Activated CD4-positive, alpha-beta T cell treated with anti-CD3 and anti-CD28 coated beads, Interleukin-2, amount 50 U/mL, for 16 hours (primary cell): ENCODE measurements at regions not wholly inside any gene's neighbourhood (a gene's known extent, or its start where the extent isn't known, plus 50 kb on each side); places are given as distances from the start of the nearest gene placed in this dataset.
"Not testable (repeated sequence)": the region's sequence is repeated elsewhere in the genome, so short reads cannot be mapped to it uniquely, and the experiment has no call there.

Experiments used
- DNase-seq: peaks from one replicate; pipeline ENCODE4 v3.0.0-alpha.2; 2020

- DNase-seq, result no peak
These were observed 500.6 kb upstream of the ID4 start for GRCh38 chr6:19336579-19336978.

- DNase-seq, result no peak
These were observed 500.1 kb upstream of the ID4 start for GRCh38 chr6:19337101-19337500.

DNA sequence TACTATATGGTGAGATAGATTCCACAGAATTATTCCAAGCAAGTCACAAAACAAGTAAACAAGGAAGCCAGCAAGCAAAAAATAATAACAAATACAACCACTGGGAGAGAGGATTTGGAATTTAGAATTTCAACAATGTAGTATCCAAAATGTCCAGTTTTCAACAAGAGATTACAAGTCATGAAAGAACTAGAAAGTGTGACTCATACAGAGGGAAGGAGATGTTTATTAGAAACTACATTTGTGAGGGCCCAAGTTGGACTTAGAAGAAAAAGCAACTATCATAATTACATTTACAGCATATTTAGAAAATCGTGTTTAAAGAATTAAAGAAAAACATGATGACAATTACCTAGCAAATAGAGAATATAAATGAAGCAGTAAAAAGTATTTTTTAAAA is 494.6 kb upstream of the ID4 start:
- no peak for DNase-seq

DNA sequence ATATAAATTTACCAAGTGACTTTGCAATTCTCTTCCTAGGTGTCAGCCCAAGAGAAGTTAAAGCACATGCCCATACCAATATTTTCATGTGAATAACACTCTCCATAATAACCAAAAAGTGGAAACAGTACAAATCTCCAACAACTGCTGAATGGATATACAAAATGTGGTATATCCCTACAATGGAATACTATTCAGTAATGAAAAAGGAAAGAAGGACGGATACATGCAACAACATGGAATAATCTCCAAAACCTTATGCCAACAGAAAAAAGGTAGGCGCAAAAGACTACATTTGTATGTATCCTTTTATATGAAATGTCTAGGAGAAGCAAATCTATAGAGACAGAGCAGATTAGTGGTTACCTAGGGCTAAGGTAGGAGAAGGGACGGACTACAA is 487.7 kb upstream of the ID4 start:
- DNase-seq, result no peak

GRCh38 chr6:19354181-19354580 is 483.0 kb upstream of the ID4 start:
- no peak for DNase-seq

DNA sequence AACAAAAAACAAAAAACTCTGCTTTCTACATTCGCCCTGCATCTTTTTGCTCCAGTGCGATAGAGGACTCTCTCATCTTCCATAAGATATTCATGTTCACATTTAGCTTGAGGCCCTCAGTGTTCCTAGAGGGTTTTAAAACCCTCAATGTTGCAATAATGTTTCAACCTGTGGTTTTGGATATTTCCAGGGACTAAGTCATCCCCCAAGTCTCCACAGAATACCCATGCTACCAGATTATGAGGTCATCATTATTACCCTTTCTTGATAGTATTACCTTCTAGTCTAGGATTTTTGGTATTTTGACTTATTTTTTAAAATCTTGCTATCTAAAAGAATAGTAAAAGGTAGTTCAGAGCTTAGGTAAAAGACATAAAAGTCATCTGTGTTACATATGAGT is 480.5 kb upstream of the ID4 start:
- no peak for DNase-seq

GRCh38 chr6:19362396-19362795 is 474.8 kb upstream of the ID4 start:
- DNase-seq, result no peak

- DNase-seq, result no peak
These were observed 468.7 kb upstream of the ID4 start for GRCh38 chr6:19368511-19368910.

- DNase-seq, result no peak
These were observed 467.4 kb upstream of the ID4 start for GRCh38 chr6:19369785-19370184.

DNA sequence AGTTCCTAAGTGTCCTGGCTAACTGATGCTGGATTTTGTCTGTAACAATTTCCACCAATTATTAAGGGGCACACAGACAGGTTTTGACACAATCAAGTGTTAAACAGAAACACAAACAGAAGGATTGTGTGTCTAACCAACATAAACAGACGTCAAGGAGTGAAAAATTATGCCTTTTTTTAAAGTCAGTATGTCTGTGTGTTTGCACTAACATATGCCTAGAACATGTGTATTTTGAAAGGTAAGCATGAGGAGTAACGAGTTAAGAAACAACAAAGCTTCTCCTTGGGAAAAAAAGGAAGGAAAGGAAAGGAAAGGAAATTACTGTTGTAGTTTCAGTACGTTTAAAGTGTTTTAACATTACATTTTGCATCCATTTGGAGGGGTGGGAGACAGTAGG is 466.3 kb upstream of the ID4 start:
- DNase-seq, result no peak

DNA sequence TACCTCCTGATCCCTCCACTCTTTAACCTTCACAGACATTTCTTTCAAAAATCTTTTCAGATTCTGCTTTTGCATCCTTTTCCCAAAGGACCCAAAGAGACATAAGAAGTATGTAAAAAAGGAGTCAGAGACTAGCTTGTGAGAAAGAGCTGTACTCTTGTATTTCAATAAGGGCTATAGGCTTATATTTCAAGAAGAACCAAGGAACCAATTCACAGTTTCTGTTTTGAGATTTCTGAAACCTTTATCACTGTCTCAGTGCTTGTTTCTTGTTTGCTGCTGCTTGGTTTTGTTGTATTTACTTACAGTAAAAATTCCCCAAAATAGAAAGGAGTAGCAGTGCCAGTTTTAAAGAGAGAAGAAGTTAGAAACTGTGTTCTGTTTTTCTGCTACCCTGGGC is 461.6 kb upstream of the ID4 start:
- DNase-seq, result no peak

DNA sequence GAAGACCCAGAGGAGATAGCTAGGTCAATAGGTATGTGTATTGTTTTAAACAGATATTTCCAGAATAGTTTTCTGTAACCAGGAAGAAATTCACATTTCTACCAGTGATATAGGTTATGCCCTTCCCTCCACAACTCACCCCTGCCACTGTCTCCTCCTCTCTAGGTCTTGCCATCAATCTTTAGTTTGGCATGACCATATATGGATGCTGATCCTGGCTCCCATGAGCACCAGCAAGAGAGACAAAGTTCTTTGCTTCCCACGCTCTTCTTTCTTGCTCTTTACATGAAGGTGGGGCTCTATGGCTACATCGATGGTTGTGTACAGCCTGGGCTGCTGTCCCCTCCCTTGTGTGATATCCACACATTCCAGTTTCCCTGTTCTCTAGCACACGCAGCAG is 459.4 kb upstream of the ID4 start:
- DNase-seq, result no peak

- DNase-seq, result no peak
These were observed 456.9 kb upstream of the ID4 start for GRCh38 chr6:19380293-19380692.

DNA sequence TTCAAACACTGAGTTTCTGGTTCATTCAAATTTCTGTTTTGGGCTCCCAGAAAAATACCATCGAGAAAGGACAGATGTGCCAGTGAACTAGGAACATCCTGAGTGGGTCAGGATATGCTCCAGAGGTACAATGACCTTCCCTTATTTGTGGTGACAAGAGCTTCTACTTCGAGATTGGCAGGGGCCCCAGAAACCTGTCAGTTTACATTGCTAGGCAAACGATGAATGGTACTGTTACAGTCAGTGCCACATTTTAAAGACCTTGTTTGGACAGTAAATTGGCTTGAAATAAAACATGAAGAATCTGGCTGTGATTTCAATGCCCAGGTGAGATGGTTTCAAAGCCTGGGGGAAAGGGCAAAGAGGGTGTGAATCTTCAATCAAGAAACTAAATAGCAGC is 454.5 kb upstream of the ID4 start:
- DNase-seq, result no peak

DNA sequence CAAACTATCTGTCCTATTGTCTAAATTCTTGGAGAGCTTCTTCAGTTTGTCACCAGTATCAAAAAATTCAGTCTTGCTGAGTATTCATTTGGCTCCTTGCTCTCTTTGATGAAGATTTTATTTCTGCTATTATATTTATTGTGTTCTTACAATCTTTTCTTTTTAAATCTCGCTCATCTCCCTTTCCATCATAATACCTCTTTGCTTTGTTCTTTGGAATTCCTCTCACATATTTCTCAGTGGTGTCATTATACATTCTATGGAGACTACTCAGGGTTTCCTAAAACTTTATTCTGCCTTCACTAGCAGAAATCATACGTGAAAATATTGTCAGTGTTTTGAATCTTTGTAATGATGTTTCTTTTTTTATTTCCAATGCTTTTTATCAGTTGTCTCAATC is 445.2 kb upstream of the ID4 start:
- no peak for DNase-seq

- DNase-seq, result no peak
These were observed 443.1 kb upstream of the ID4 start for GRCh38 chr6:19394051-19394450.

DNA sequence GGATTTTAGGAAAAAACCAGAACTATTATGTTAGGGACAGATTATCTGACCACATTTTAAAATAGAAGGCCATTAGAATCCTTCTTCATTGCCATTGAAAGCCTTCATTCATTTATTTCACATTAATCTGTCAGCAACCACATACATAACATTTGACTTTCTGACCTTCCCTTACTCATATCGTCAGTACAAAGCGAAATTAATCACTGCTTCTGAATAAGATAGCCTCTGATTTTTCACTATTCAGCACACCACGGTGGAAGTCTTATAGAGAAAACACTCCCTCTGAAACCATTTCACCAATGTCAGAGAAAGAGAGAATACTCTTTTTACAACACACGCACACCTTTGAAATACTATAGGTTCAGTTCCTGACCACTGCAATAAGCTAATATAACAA is 442.5 kb upstream of the ID4 start:
- DNase-seq, result no peak

GRCh38 chr6:19395316-19395715 is 441.9 kb upstream of the ID4 start:
- no peak for DNase-seq

DNA sequence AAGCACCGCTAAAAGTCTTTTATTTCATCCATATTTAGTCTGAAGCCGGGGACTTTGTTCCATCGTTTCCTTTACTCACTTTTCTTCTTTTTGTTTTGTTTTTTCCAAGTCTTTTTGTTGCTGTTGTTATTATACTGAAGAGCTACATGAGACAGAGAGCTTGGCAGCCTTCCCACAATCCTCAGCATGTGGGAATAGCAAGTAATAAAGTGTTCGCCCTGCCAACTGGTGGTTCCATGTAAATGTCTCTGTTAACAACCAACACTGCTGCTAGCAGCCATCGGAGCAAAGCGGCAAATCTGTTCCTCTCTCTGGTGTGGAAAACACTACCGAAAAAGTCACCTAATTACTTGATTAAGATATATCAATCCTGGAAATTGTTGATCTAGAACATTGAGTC is 437.8 kb upstream of the ID4 start:
- no peak for DNase-seq

DNA sequence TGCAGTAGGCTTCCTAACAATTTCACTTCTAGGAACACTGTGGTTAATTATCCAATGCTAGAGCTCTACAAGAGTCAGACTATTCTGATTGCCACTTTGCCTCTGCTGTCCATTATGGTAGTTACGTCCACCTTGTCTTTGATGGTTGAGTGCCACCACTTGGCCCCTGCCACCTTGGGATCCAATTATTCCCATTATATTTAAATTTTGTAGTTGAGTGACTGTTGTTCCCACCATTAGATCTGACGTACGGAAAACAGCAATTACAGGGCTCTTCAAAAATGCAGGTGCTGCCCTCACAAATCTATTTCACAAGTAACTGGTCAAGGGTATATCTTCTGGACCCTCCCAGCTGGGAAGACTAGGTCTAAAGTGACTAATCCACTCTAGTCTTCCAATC is 432.3 kb upstream of the ID4 start:
- DNase-seq, result not testable (repeated sequence)

GRCh38 chr6:19408331-19408730 is 428.8 kb upstream of the ID4 start:
- no peak for DNase-seq

DNA sequence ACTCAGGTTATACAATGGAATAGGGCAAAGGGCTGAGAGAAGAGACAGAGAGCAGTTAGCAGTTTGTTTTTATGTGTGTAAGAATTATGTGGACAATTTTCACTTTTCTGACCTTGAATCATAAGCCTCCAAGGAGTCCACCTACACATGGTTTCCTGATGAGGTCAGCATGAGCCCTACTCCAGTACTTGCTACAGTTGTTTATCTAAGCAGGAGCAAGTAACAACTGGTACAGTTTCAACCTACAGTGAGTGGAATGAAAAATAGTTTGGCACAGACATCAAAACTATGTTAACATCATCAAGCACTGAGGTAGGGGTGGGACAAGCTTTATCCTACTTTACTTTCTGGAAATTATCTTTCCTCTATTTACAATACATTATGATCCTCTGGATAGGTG is 426.7 kb upstream of the ID4 start:
- no peak for DNase-seq

GRCh38 chr6:19413323-19413722 is 423.8 kb upstream of the ID4 start:
- DNase-seq, result no peak

DNA sequence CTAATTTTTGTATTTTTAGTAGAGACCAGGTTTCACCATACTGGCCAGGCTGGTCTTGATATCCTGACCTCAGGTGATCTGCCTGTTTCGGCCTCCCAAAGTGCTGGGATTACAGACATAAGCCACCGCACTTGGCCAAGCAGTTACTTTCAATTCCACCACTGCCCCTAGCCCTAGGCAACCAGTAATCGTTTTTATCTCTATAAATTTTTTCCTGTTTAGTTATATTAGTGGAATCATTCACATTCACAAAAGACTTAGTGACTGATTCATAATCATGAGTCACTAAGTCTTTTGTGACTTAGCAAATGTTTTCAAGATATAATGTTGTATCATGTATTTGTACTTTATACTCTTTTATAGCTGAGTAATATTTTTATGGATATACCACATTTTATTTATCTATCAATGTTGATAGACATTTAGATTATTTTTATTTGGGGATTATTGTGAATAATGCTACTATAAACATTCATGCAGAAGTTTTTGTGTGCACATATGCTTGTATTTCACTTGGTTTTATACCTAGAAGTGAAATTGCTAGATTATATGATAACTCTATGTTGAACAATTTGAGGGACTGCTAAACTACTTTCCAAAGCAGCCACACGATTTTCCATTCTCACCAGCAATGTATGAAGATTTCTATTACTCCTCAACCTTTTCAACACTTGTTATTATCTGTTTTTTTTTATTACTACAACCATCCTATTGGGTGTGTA is 421.4 kb upstream of the ID4 start:
- no peak for DNase-seq

- no peak for DNase-seq
These were observed 420.4 kb upstream of the ID4 start for GRCh38 chr6:19416811-19417210.

- DNase-seq, result no peak
These were observed 419.5 kb upstream of the ID4 start for GRCh38 chr6:19417713-19418112.
